IMR-90 (cell line): ENCODE measurements at regions not wholly inside any gene's neighbourhood (a gene's known extent, or its start where the extent isn't known, plus 50 kb on each side); places are given as distances from the start of the nearest gene placed in this dataset.

Experiments
- ATAC-seq: fragments of 200-7000 bp; cut with Tn5 transposase; 2 replicates; pipeline ENCODE4 v1.9.1; 2020; ENCODE audit warnings: low read depth, mild to moderate bottlenecking, moderate library complexity
- BruUV-seq: library from RNA; stranded (reverse); fragments of 400-500 nt; replicated peaks from 2 replicates; lab custom pipeline; 2021; lab: Mats Ljungman, UMichigan
- CTCF ChIA-PET: fragments of 300-600 bp; formaldehyde crosslinking; extraction: SDS; loops from one replicate; lab custom pipeline; 2021; ENCODE audit warnings: antibody characterized with exemption; lab: Yijun Ruan, JAX
- POLR2A ChIA-PET: fragments of 300-600 bp; sonication (Branson Sonifier 250); formaldehyde crosslinking; loops from one replicate; lab custom pipeline; 2022; ENCODE audit warnings: antibody characterized with exemption; ENCODE audit not compliant: unreplicated experiment; lab: Charles Lee
- DNase-seq: peaks from one replicate; pipeline ENCODE4 v3.0.0; 2013
- H2AFZ ChIP-seq: replicated peaks from 2 replicates; pipeline ENCODE3; 2013; ENCODE audit warnings: low read length, mild to moderate bottlenecking; ENCODE audit not compliant: poor library complexity
- H2AK5ac ChIP-seq: 2 replicates; pipeline ENCODE4 v1.6.1; 2013; ENCODE audit warnings: low read depth, low read length, inconsistent platforms
- H2AK9ac ChIP-seq: replicated peaks from 2 replicates; pipeline ENCODE3; 2013; ENCODE audit warnings: mild to moderate bottlenecking, low read depth, low read length, moderate library complexity; ENCODE audit not compliant: poor library complexity
- H2BK120ac ChIP-seq: 2 replicates; pipeline ENCODE4 v1.6.1; 2013; ENCODE audit warnings: low read depth, low read length, inconsistent platforms
- H2BK15ac ChIP-seq: 3 replicates; pipeline ENCODE4 v1.6.1; 2013; ENCODE audit warnings: low read depth, low read length, inconsistent platforms
- H2BK20ac ChIP-seq: 2 replicates; pipeline ENCODE4 v1.6.1; 2013; ENCODE audit warnings: low read depth, mild to moderate bottlenecking, inconsistent platforms, low read length, moderate library complexity
- H2BK5ac ChIP-seq: 2 replicates; pipeline ENCODE4 v1.6.1; 2013; ENCODE audit warnings: mild to moderate bottlenecking, low read depth, low read length, inconsistent platforms; ENCODE audit not compliant: poor library complexity, severe bottlenecking
- H3K14ac ChIP-seq: replicated peaks from 2 replicates; pipeline ENCODE4 v1.6.1; 2013; ENCODE audit warnings: low read depth, low read length, inconsistent platforms
- H3K18ac ChIP-seq: 2 replicates; pipeline ENCODE4 v1.6.1; 2013; ENCODE audit warnings: low read depth, low read length, control low read depth
- H3K23ac ChIP-seq: 2 replicates; pipeline ENCODE4 v1.6.1; 2013; ENCODE audit warnings: low read depth, low read length, inconsistent platforms
- H3K27ac ChIP-seq: 2 replicates; pipeline ENCODE4 v1.5.1; 2013; ENCODE audit warnings: mild to moderate bottlenecking, control low read depth, low read length; ENCODE audit not compliant: insufficient read depth
- H3K27me3 ChIP-seq: 2 replicates; pipeline ENCODE4 v1.6.1; 2013; ENCODE audit warnings: low read length; ENCODE audit not compliant: control insufficient read depth, insufficient read depth
- H3K36me3 ChIP-seq: 2 replicates; pipeline ENCODE4 v1.6.1; 2013; ENCODE audit warnings: low read length, mixed read lengths; ENCODE audit not compliant: control insufficient read depth, insufficient read depth
- H3K4ac ChIP-seq: 2 replicates; pipeline ENCODE4 v1.6.1; 2013; ENCODE audit warnings: low read depth, low read length, inconsistent platforms
- H3K4me1 ChIP-seq: 2 replicates; pipeline ENCODE4 v1.6.1; 2013; ENCODE audit warnings: low read length, mixed read lengths; ENCODE audit not compliant: control insufficient read depth, insufficient read depth
- H3K4me2 ChIP-seq: 2 replicates; pipeline ENCODE4 v1.6.1; 2013; ENCODE audit warnings: low read depth, mild to moderate bottlenecking, control low read depth, low read length, moderate library complexity
- H3K4me3 ChIP-seq: 2 replicates; pipeline ENCODE4 v1.5.1; 2013; ENCODE audit warnings: low read depth, mild to moderate bottlenecking, control low read depth, low read length, moderate library complexity; ENCODE audit not compliant: insufficient read depth
- H3K56ac ChIP-seq: 2 replicates; pipeline ENCODE4 v1.6.1; 2013; ENCODE audit warnings: low read length, inconsistent platforms; ENCODE audit not compliant: insufficient read depth; ENCODE audit errors: extremely low read depth
- H3K79me1 ChIP-seq, 2 experiments: 2 replicates each; pipeline ENCODE4 v1.6.1; 2013; ENCODE audit warnings: low read length in 2 of 2, inconsistent platforms in 1 of 2, low read depth in 1 of 2
- H3K9ac ChIP-seq: 2 replicates; pipeline ENCODE4 v1.6.1; 2013; ENCODE audit warnings: low read depth, low read length, control low read depth
- H3K9me1 ChIP-seq: 2 replicates; pipeline ENCODE4 v1.6.1; 2013; ENCODE audit warnings: low read length, inconsistent platforms; ENCODE audit not compliant: insufficient read depth
- H3K9me3 ChIP-seq: 2 replicates; pipeline ENCODE4 v1.6.1; 2013; ENCODE audit warnings: low read length; ENCODE audit not compliant: control insufficient read depth, insufficient read depth
- H4K20me1 ChIP-seq: 2 replicates; pipeline ENCODE4 v1.6.1; 2013; ENCODE audit warnings: low read length, inconsistent platforms; ENCODE audit not compliant: insufficient read depth
- H4K5ac ChIP-seq: 2 replicates; pipeline ENCODE4 v1.6.1; 2013; ENCODE audit warnings: mild to moderate bottlenecking, low read depth, low read length, control low read depth
- H4K8ac ChIP-seq, 2 experiments: 2 replicates each; pipeline ENCODE4 v1.6.1; 2013; ENCODE audit warnings: low read depth in 2 of 2, low read length in 2 of 2, control low read depth in 1 of 2, inconsistent platforms in 1 of 2
- H4K91ac ChIP-seq: 2 replicates; pipeline ENCODE4 v1.6.1; 2013; ENCODE audit warnings: low read depth, low read length, inconsistent platforms; ENCODE audit not compliant: insufficient read depth
- WGBS, 2 experiments: methylation state at CpG; one replicate each; pipeline versions ENCODE4 v1.1.5 to v1.1.7; 2013; ENCODE audit warnings: missing lambda C conversion rate in 2 of 2; ENCODE audit not compliant: insufficient read length in 1 of 2; ENCODE audit errors: extremely low coverage in 2 of 2; 5-methylcytosine and 5-hydroxymethylcytosine counted together
- dilution Hi-C: fragments of 300-500 bp; cut with HindIII; formaldehyde crosslinking; loops from one replicate; pipeline ENCODE4 v1.14.3; 2018; ENCODE audit warnings: low sequenced_read_pairs; ENCODE audit not compliant: unreplicated experiment
- in situ Hi-C: fragments of 300-500 bp; cut with MboI; formaldehyde crosslinking; loops from 3 replicates; pipeline ENCODE4 v1.14.3; 2019; ENCODE audit warnings: low sequenced_read_pairs, inconsistent platforms, mixed read lengths
- intact Hi-C: fragments of 100-400 bp; cut with micrococcal nuclease; formaldehyde crosslinking; loops from 2 replicates; pipeline ENCODE4 v1.10.0; 2022
- TF ChIP-seq, protein P1 (sequence below): fragments of 150-350 bp; IDR thresholded peaks from 2 replicates; pipeline ENCODE4 v1.6.1; 2017; ENCODE audit warnings: mild to moderate bottlenecking, antibody characterized with exemption, low read length, low read depth
- TF ChIP-seq, protein P2 (sequence below): fragments of 150-350 bp; IDR thresholded peaks from 2 replicates; pipeline ENCODE4 v1.6.1; 2016; ENCODE audit warnings: low read depth, mild to moderate bottlenecking, low read length, moderate library complexity, borderline replicate concordance

DNA sequence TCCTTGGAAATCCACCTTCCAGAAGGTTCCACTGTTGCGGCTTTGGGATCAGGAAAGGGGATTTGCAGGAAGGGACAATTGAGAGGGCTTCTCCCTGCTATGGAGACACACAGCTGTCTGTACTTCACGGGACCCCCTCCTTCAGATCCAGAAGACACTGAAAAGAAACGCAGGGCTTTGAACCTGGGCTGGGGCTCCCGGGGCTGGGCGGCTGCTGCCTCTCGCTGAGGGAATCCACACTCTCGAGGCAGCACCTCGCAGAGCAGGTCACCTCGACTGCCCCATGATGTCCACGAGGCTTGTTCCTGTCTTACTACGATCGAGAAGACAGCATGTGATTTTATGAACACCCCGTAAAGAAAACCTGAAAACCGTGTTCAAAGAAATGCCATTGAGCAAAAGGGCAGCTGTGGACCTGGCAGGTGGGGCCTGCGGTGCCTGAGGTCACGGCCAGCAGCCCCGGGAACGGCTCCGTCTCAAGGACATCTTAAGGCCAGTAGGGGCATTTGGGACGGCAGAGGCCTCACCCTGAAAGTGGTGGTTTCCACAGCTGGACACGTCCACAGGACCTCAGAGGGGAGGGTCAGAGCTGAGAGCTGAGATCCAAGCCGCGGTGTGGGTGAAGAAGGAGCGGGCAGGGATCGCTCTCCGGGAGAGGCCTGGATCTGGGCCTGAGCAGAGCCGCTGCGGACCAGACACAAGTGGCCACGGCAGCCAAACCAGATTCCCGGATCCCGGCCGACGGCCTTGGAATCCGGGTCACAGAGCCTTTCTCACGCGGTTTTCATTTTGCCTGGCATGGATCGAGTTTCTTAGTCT, 165.7 kb downstream of the RTP5 start:
- H3K36me3 ChIP-seq: no peaks in the 10 kb centered on the region
- H3K9me3 ChIP-seq: no peaks in the 10 kb centered on the region
- H2AFZ ChIP-seq: no peak overlapping the region
- no peak overlapping the region for H2BK5ac ChIP-seq
- H3K56ac ChIP-seq: no peak overlapping the region
- H3K23ac ChIP-seq: no peak overlapping the region
- no peak overlapping the region for H3K9ac ChIP-seq
- no peak overlapping the region for H4K91ac ChIP-seq
- intact Hi-C loops: no loop called here
- no TSS peak for BruUV-seq
- H4K20me1 ChIP-seq: peaks cover 11% of the 10 kb centered on the region
- no peaks in the 10 kb centered on the region for H3K79me1 ChIP-seq
- DNase-seq (no peak), ATAC-seq (no peak)
- H3K18ac ChIP-seq: no peak overlapping the region
- POLR2A ChIA-PET: no interaction called here
- H3K27me3 ChIP-seq: peaks cover 84% of the 10 kb centered on the region
- H2AK9ac ChIP-seq: no peak overlapping the region
- H3K9me1 ChIP-seq: peaks cover 7% of the 10 kb centered on the region; the same call in 1 of the 2 replicates
- 76% methylated on average over 21 of the region's 37 CpGs; no CpG with 5 or more reads in 1 of the 2 experiments for WGBS, 2 experiments
- dilution Hi-C loops: no loop called here
- no peak overlapping the region for H2BK120ac ChIP-seq
- TF ChIP-seq, protein P1, sequence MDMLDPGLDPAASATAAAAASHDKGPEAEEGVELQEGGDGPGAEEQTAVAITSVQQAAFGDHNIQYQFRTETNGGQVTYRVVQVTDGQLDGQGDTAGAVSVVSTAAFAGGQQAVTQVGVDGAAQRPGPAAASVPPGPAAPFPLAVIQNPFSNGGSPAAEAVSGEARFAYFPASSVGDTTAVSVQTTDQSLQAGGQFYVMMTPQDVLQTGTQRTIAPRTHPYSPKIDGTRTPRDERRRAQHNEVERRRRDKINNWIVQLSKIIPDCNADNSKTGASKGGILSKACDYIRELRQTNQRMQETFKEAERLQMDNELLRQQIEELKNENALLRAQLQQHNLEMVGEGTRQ: no peak
- TF ChIP-seq, protein P2, sequence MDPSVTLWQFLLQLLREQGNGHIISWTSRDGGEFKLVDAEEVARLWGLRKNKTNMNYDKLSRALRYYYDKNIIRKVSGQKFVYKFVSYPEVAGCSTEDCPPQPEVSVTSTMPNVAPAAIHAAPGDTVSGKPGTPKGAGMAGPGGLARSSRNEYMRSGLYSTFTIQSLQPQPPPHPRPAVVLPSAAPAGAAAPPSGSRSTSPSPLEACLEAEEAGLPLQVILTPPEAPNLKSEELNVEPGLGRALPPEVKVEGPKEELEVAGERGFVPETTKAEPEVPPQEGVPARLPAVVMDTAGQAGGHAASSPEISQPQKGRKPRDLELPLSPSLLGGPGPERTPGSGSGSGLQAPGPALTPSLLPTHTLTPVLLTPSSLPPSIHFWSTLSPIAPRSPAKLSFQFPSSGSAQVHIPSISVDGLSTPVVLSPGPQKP: no peak
- H3K4me2 ChIP-seq: no peak overlapping the region
- H3K4me3 ChIP-seq: no peak overlapping the region
- CTCF ChIA-PET: no interaction called here
- H4K5ac ChIP-seq: no peak overlapping the region
- H3K4me1 ChIP-seq: peaks cover 8% of the 10 kb centered on the region; the same call in 1 of the 2 replicates
- no peak overlapping the region for H2BK20ac ChIP-seq
- H4K8ac ChIP-seq: no peak overlapping the region
- no peak overlapping the region for H2AK5ac ChIP-seq
- no peak overlapping the region for H3K4ac ChIP-seq
- in situ Hi-C loops: no loop called here
- no peak overlapping the region for H3K27ac ChIP-seq
- H3K14ac ChIP-seq: no peak overlapping the region
- no peak overlapping the region for H2BK15ac ChIP-seq
